GM04503 (cell line): ENCODE measurements at regions not wholly inside any gene's neighbourhood (a gene's known extent, or its start where the extent isn't known, plus 50 kb on each side); places are given as distances from the start of the nearest gene placed in this dataset.
A peak's percentile ranks its signal among the peaks of the same experiment; 100 is the strongest.

Experiments
- DNase-seq: peaks from one replicate; pipeline ENCODE4 v3.0.0-alpha.2; 2012; ENCODE audit warnings: low read depth

DNA sequence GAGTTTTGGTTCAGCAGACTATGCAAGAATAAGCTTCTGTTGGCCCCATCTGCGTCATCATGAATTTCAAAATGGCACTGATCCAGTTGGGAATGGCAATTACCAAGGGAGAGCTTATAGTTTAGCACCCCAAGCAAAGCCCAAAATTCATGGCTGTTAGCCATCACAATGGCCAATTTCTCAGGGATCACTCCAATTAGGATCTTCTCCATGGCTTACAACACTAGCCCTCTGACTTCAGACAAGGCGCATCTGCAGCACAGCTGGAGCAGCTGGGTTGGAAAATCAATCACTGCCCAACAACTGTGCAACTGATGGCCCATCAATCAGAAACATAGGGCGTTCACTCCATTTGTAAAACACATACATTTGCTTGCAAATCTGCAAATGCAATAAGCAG lies 273.6 kb downstream of the SRBD1 start:
- DNase-seq: no peak

GRCh38 chr2:45334205-45334604 lies 276.9 kb downstream of the SRBD1 start:
- DNase-seq: no peak

DNA sequence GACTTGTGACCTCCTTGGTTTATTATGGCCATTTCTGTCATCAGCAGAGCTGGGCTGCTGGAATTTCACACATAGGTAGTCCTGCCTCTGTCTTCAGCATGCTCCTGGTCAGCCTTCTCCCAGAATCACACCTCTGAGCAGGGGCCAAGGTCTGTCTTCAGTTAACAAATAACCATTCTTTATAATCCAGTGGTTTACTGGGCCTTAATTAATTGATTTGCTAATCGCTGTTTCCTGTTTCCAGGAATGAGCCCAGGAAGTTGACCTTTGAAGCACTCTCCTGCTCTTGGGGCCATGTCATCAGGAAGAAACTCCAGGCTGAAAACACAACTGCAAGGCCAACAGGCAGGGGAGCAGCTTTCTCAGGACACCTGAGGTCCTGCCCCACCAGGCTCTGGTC lies 278.5 kb downstream of the SRBD1 start:
- DNase-seq: no peak

- DNase-seq: no peak
Measured at GRCh38 chr2:45332094-45332493, 279.0 kb downstream of the SRBD1 start.

- no peak for DNase-seq
Measured at GRCh38 chr2:45331410-45331786, 279.7 kb downstream of the SRBD1 start.

- peak; percentile 31 for DNase-seq
Measured at GRCh38 chr2:45330637-45331409, 280.2 kb downstream of the SRBD1 start.

- DNase-seq: no peak
Measured at GRCh38 chr2:45330108-45330507, 281.0 kb downstream of the SRBD1 start.

- DNase-seq: no peak
Measured at GRCh38 chr2:45329045-45329677, 281.9 kb downstream of the SRBD1 start.

- no peak for DNase-seq
Measured at GRCh38 chr2:45328264-45328870, 282.7 kb downstream of the SRBD1 start.

DNA sequence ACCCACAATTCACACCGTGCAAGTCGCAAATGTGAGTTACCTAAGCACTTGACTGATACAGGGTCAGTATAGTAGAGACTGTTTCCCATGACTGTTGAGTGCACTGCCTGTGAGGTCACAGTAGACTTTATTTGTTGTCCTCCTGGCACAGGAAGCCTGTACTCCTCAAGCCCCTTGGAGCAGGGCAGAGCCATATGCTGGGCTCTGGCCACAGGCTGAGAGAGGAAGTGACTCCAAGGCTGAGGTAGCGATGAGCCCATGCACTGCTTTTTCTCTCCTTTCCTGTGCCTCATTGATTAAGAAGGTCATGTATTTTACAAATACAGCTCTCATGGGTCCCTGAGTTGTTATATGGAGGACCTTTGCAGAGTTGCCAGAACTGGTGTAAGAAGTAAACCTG lies 287.7 kb downstream of the SRBD1 start:
- DNase-seq: no peak

GRCh38 chr2:45320956-45321355 lies 290.1 kb downstream of the SRBD1 start:
- DNase-seq: no peak

DNA sequence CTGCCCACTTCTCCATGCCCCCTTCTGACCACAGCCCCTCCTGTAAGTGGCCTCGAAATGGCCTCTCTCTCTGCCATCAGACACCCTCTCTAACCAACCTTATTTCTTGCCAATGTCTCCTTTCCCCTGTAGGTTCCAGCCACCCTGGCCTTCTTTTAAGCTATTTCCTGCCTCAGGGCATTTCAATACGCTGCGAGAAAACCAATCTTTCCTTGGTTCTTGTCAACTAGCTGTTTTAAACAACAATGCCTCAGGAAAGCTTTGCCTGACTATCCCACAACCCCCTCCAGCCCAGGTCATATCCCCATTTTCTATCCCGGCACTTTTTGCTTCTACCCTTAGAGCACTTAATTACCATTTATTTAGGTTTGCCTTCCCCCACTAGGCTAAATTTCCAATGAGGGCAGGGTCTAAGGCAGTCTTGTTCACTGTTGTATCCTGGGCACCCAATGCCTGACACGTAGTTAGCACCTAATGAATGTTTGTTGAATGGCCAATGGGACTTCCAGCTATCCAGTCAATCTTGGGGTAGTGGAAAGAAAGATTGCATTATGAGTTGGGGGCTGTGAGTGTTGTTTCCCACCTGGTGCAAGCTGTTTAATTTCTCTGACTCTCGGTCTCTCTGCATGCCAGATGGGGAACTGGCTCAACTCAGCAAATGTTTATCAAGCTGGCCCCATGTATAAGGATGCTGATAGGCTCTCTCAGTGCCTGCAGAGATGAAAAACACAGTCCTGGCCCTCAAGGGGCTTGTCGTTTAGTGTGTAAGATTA lies 291.2 kb downstream of the SRBD1 start:
- DNase-seq: no peak

GRCh38 chr2:45318686-45319085 lies 292.4 kb downstream of the SRBD1 start:
- DNase-seq: no peak

DNA sequence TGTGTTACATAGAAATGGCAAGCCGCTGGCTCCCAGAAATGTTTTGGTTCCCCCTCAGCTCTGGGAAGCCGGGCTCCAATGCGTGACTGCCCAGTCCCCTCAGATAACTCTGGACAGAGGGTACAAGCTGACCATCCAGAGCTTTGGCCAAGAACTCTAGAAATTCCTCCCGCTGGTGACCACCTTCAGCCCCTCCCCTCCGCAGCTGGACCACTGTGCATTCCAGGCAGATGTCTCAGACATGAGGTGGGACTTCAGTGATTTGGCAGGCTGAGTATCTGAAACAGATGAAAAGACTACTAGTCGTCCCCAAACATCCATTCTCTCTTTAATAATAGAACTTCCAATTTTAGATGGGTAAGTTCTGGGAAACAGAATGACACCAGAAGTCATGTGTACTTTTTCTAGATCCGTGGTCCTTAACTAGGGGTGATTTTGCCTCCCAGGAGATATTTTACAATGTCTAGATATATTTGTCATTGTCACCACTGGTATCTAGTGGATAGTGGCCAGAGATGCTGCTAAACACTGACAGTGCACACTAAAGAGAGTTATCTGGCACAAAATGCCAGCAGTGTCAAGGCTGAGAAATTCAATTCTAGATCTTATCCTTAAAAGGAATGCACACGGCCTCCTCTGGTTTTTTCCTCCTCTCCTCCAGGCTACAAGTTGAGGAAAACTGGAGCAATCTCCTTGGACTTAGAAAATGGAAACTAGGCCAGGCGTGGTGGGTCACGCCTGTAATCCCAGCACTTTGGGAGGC lies 294.3 kb downstream of the SRBD1 start:
- no peak for DNase-seq

- peak; percentile 65 for DNase-seq
Measured at GRCh38 chr2:45315861-45316260, 295.2 kb downstream of the SRBD1 start.

- DNase-seq: no peak
Measured at GRCh38 chr2:45312275-45312674, 298.8 kb downstream of the SRBD1 start.

GRCh38 chr2:45311559-45311958 lies 299.5 kb downstream of the SRBD1 start:
- DNase-seq: no peak

DNA sequence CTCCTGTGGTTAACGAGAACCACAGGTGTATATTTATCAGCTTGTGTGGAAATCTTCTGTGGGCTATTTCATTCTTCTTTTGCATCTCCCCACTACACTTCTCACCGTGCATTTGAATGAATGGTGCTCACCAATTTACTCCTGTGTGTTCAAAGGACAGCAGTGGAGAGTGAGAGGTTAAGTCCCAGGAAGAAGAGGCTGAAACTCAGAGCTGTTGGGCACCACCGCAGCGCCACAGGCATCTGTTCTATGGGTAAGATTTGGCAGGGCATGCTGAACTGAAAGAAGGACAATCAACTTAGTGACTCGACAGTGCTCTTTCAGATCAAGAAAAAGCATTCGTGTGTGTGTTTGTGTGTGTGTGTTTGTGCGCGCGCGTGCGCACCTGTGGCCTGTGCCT lies 297.9 kb upstream of the SIX2 start:
- no peak for DNase-seq

GRCh38 chr2:45305599-45305998 lies 296.3 kb upstream of the SIX2 start:
- no peak for DNase-seq

DNA sequence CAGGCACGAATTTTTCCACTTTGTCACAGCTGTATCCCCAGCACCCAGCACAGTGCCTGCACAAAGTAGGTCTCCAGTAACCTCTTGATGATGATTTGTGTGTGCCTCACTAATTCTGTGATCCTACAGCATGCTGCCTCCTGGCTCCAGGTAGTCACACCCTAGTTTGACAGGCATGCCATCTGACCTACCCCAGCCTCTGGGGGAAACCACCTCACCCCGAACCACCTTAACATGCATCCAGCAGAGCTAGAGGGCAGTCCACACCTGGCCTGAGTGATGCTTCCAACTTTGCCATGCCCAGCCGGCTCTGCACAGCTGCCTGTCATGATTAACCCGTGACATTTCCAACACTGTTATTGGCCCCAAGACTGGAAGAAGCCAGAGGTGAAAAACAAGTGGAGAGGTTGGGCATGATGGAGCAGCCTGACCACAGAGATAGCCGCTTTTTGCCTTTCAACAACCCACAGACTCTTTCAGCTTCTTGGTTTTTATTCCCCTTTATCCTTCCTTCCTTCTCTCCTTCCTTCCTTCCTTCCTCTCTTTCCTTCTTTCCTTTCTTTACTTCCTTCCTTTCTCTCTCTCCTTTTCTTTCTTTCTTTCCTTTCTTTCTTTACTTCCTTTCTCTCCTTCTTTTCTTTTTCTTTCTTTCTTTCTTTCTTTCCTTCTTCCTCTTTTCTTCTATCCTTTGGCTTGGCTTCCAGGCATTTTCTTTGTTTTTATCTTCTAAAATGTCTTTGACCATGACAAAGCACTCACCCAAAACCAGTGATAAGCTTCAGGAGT lies 294.4 kb upstream of the SIX2 start:
- DNase-seq: no peak
